ENCODE measurements at regions not wholly inside any gene's neighbourhood (a gene's known extent, or its start where the extent isn't known, plus 50 kb on each side); places are given as distances from the start of the nearest gene placed in this dataset.

- H4K91ac ChIP-seq (ENCODE audit: insufficient read depth, low read depth, low read length): no peak overlapping the region
- no peak overlapping the region for H2BK15ac ChIP-seq (ENCODE audit: low read depth, low read length)
- no peak overlapping the region for H3K23ac ChIP-seq (ENCODE audit: low read depth, low read length)
- H2AFZ ChIP-seq (replicated peaks; ENCODE audit: low read length, poor library complexity): no peak overlapping the region
- H3K36me3 ChIP-seq (ENCODE audit: control insufficient read depth, insufficient read depth, low read length): no peaks in the 10 kb centered on the region
- no peak overlapping the region for H3K18ac ChIP-seq (ENCODE audit: low read depth, low read length)
- ATAC-seq (ENCODE audit: low read depth) (no peak), DNase-seq (no peak)
- H3K4me3 ChIP-seq (ENCODE audit: insufficient read depth, low read depth, low read length): no peak overlapping the region
- H3K4me1 ChIP-seq (ENCODE audit: control insufficient read depth, insufficient read depth, low read length): no peaks in the 10 kb centered on the region
- H4K20me1 ChIP-seq (ENCODE audit: insufficient read depth, low read length): no peaks in the 10 kb centered on the region
- no peak overlapping the region for H3K27ac ChIP-seq (ENCODE audit: insufficient read depth, low read length)
- no peaks in the 10 kb centered on the region for H3K9me3 ChIP-seq (ENCODE audit: control insufficient read depth, insufficient read depth, low read length)
- H3K9me1 ChIP-seq (ENCODE audit: insufficient read depth, low read length): no peaks in the 10 kb centered on the region
- H2BK120ac ChIP-seq (ENCODE audit: low read depth, low read length): no peak overlapping the region
- no peak overlapping the region for H3K56ac ChIP-seq (ENCODE audit: extremely low read depth, insufficient read depth, low read length)
- intact Hi-C loops (cut with micrococcal nuclease): no loop called here
- H2BK5ac ChIP-seq (ENCODE audit: low read depth, low read length, poor library complexity, severe bottlenecking): no peak overlapping the region
- ChIA-PET POLR2A (ENCODE audit: unreplicated experiment) (no interaction called here), CTCF (no interaction called here)
- dilution Hi-C loops (cut with HindIII; ENCODE audit: low sequenced_read_pairs, unreplicated experiment): no loop called here
- no CpG with 5 or more reads among the region's 4 CpGs for WGBS, 2 experiments (ENCODE audit: extremely low coverage in 2 of 2, insufficient read length in 1 of 2)
- H3K9ac ChIP-seq (ENCODE audit: low read depth, low read length): no peak overlapping the region
- no peak overlapping the region for H3K4me2 ChIP-seq (ENCODE audit: low read depth, low read length)
- H4K8ac ChIP-seq (ENCODE audit: low read depth in 2 of 2, low read length in 2 of 2): no peak overlapping the region
- H3K27me3 ChIP-seq (ENCODE audit: control insufficient read depth, insufficient read depth, low read length): peaks cover 5% of the 10 kb centered on the region; the same call in 1 of the 2 replicates
- H2AK5ac ChIP-seq (ENCODE audit: low read depth, low read length): no peak overlapping the region
- peak overlapping the region; percentile 42 for H2AK9ac ChIP-seq (replicated peaks; ENCODE audit: low read depth, low read length, poor library complexity)
- H2BK20ac ChIP-seq (ENCODE audit: low read depth, low read length): no peak overlapping the region
- no peaks in the 10 kb centered on the region for H3K79me1 ChIP-seq (ENCODE audit: low read depth in 1 of 2, low read length in 2 of 2)
- H4K5ac ChIP-seq (ENCODE audit: low read depth, low read length): no peak overlapping the region
- no TSS peak for BruUV-seq (replicated peaks)
- TF ChIP-seq RAD21 (IDR thresholded peaks at IDR 0.05; ENCODE audit: low read length) (no peak), CEBPB (IDR thresholded peaks at IDR 0.05; ENCODE audit: low read depth, low read length) (no peak), SMC3 (IDR thresholded peaks at IDR 0.05; ENCODE audit: low read depth, low read length) (no peak), NFE2L2 (IDR thresholded peaks at IDR 0.05; ENCODE audit: low read depth, low read length) (no peak), CHD1 (IDR thresholded peaks at IDR 0.05; ENCODE audit: low read depth, low read length) (no peak)
- H3K4ac ChIP-seq (ENCODE audit: low read depth, low read length): no peak overlapping the region
- H3K14ac ChIP-seq (replicated peaks; ENCODE audit: low read depth, low read length): no peak overlapping the region
- in situ Hi-C loops (cut with MboI; ENCODE audit: low sequenced_read_pairs): loop anchor here (5.0 kb wide), 1 partner anchor 52 kb away; no protein-coding TSS in a partner anchor
Observed at GRCh38 chr1:116835161-116835560, 74.6 kb upstream of the PTGFRN start.

Measured in IMR-90 (cell line).